ENCODE measurements at regions not wholly inside any gene's neighbourhood (a gene's known extent, or its start where the extent isn't known, plus 50 kb on each side); places are given as distances from the start of the nearest gene placed in this dataset.

- intact Hi-C loops (cut with DNase I; ENCODE audit: low total_unique reads), result no loop called here
- DNase-seq (no peak), ATAC-seq (no peak)
- Histone ChIP-seq H3K36me3 (no peaks in the 10 kb centered on the region), H3K4me1 (no peaks in the 10 kb centered on the region), H3K9me3 (no peaks in the 10 kb centered on the region), H3K4me3 (no peak overlapping the region), H3K27me3 (no peaks in the 10 kb centered on the region), H3K27ac (no peak overlapping the region)
- no peak for TF ChIP-seq CTCF (IDR thresholded peaks at IDR 0.05 in 4 of 5, conservative IDR thresholded peaks at IDR 0.05 in 1 of 5)
- TF ChIP-seq POLR2A (IDR thresholded peaks at IDR 0.05), result no peak
- in situ Hi-C loops (cut with MboI; ENCODE audit: low sequenced_read_pairs in 4 of 4), result no loop called here
These were observed 149.6 kb downstream of the ICOS start for GRCh38 chr2:204086167-204086566.

- Histone ChIP-seq H3K9me3 (no peaks in the 10 kb centered on the region), H3K4me3 (no peak overlapping the region), H3K36me3 (no peaks in the 10 kb centered on the region), H3K4me1 (no peaks in the 10 kb centered on the region), H3K27me3 (no peaks in the 10 kb centered on the region), H3K27ac (no peak overlapping the region)
- DNase-seq (no peak), ATAC-seq (no peak)
- intact Hi-C loops (cut with DNase I; ENCODE audit: low total_unique reads), result no loop called here
- in situ Hi-C loops (cut with MboI; ENCODE audit: low sequenced_read_pairs in 4 of 4), result no loop called here
- no peak for TF ChIP-seq POLR2A (IDR thresholded peaks at IDR 0.05)
- TF ChIP-seq CTCF (IDR thresholded peaks at IDR 0.05 in 4 of 5, conservative IDR thresholded peaks at IDR 0.05 in 1 of 5), result no peak
These were observed 152.5 kb downstream of the ICOS start for GRCh38 chr2:204089105-204089504.

GRCh38 chr2:204089574-204089973 lies 153.0 kb downstream of the ICOS start:
- Histone ChIP-seq H3K9me3 (no peaks in the 10 kb centered on the region), H3K36me3 (no peaks in the 10 kb centered on the region), H3K4me1 (no peaks in the 10 kb centered on the region), H3K27ac (no peak overlapping the region), H3K27me3 (no peaks in the 10 kb centered on the region), H3K4me3 (no peak overlapping the region)
- intact Hi-C loops (cut with DNase I; ENCODE audit: low total_unique reads) (no loop called here), in situ Hi-C loops (cut with MboI; ENCODE audit: low sequenced_read_pairs in 4 of 4) (no loop called here)
- ATAC-seq (no peak), DNase-seq (no peak)
- TF ChIP-seq CTCF (IDR thresholded peaks at IDR 0.05 in 4 of 5, conservative IDR thresholded peaks at IDR 0.05 in 1 of 5) (no peak), POLR2A (IDR thresholded peaks at IDR 0.05) (no peak)

- intact Hi-C loops (cut with DNase I; ENCODE audit: low total_unique reads), result no loop called here
- no peaks in the 10 kb centered on the region for H3K9me3 ChIP-seq
- no peaks in the 10 kb centered on the region for H3K27me3 ChIP-seq
- H3K4me3 ChIP-seq, result no peak overlapping the region
- no peaks in the 10 kb centered on the region for H3K4me1 ChIP-seq
- ATAC-seq (no peak), DNase-seq (no peak)
- in situ Hi-C loops (cut with MboI; ENCODE audit: low sequenced_read_pairs in 4 of 4), result no loop called here
- no peaks in the 10 kb centered on the region for H3K36me3 ChIP-seq
- TF ChIP-seq POLR2A (IDR thresholded peaks at IDR 0.05) (no peak), CTCF (IDR thresholded peaks at IDR 0.05 in 4 of 5, conservative IDR thresholded peaks at IDR 0.05 in 1 of 5) (no peak)
- no peak overlapping the region for H3K27ac ChIP-seq
These were observed 153.5 kb downstream of the ICOS start for GRCh38 chr2:204090021-204090420.

GRCh38 chr2:204104811-204105210 lies 168.2 kb downstream of the ICOS start:
- no peak overlapping the region for H3K27ac ChIP-seq
- no peaks in the 10 kb centered on the region for H3K27me3 ChIP-seq
- in situ Hi-C loops (cut with MboI; ENCODE audit: low sequenced_read_pairs in 4 of 4) (no loop called here), intact Hi-C loops (cut with DNase I; ENCODE audit: low total_unique reads) (no loop called here)
- no peak for TF ChIP-seq CTCF (IDR thresholded peaks at IDR 0.05 in 4 of 5, conservative IDR thresholded peaks at IDR 0.05 in 1 of 5)
- TF ChIP-seq POLR2A (IDR thresholded peaks at IDR 0.05), result no peak
- ATAC-seq, result no peak
- no peaks in the 10 kb centered on the region for H3K36me3 ChIP-seq
- H3K4me1 ChIP-seq, result no peaks in the 10 kb centered on the region
- no peak overlapping the region for H3K4me3 ChIP-seq
- no peaks in the 10 kb centered on the region for H3K9me3 ChIP-seq
- no peak for DNase-seq
